ENCODE measurements at regions not wholly inside any gene's neighbourhood (a gene's known extent, or its start where the extent isn't known, plus 50 kb on each side); places are given as distances from the start of the nearest gene placed in this dataset.

DNA sequence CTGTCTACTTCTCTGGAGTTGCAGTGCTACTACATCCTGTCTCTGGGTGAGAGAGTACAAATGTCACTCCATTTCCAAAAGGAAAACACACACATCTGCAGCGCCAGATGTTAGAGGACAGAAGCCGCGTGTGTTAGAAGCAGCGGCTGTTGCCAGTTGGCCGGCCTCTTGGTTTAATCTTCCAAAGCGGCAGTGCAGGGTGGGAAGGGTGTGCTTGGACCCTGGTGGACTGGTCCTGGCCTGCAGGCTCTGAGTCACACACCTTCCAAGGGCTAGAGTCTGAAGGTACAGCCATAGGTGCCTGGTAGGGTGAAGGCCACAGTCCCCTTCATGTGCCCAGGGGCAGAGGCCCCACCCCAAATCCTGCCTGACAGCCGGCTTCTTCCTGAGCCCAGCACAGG lies 99.8 kb downstream of the CTTN start:
- no CpG with 5 or more reads among the region's 7 CpGs for WGBS (ENCODE audit: extremely low coverage, insufficient read length, low lambda C conversion rate)
- no peaks in the 10 kb centered on the region for H3K27me3 ChIP-seq (ENCODE audit: insufficient read depth, low read length)
- no peaks in the 10 kb centered on the region for H3K9me3 ChIP-seq (ENCODE audit: control insufficient read depth, low read depth, low read length)
- no peak for DNase-seq
- Mint-ChIP-seq H3K27ac (no peak overlapping the region), H3K4me1 (peaks cover 7 to 18% of the 10 kb centered on the region in 2 experiments), H3K36me3 (ENCODE audit: insufficient read depth in 1 of 3, low read depth in 3 of 3) (peaks cover 0 to 18% (median 0%) of the 10 kb centered on the region in 3 experiments; a peak in 5 of 7 replicates), H3K4me3 (no peak overlapping the region), H3K9me3 (no peaks in the 10 kb centered on the region), H3K27me3 (ENCODE audit: low read depth) (no peaks in the 10 kb centered on the region)
- H3T11ph ChIP-seq (ENCODE audit: low read length), result no peak overlapping the region
- H4K20me1 ChIP-seq (ENCODE audit: control insufficient read depth, insufficient read depth, insufficient read length), result no peaks in the 10 kb centered on the region
- H3K79me1 ChIP-seq (ENCODE audit: insufficient read depth, low read depth, low read length, poor library complexity, severe bottlenecking), result no peaks in the 10 kb centered on the region
- H3K79me2 ChIP-seq (ENCODE audit: insufficient read depth, low read length), result no peaks in the 10 kb centered on the region
- no peak overlapping the region for H3K27ac ChIP-seq (ENCODE audit: insufficient read length, low read depth, low read length)
- no peak overlapping the region for H2BK20ac ChIP-seq (ENCODE audit: low read depth, low read length, poor library complexity, severe bottlenecking)
- no peak overlapping the region for H4K5ac ChIP-seq (ENCODE audit: insufficient read length, low read depth, low read length)
- no peak overlapping the region for H3K56ac ChIP-seq (ENCODE audit: insufficient read length, low read depth, low read length)
- no peak for TF ChIP-seq CTCF (conservative IDR thresholded peaks at IDR 0.05)
- H3K23me2 ChIP-seq (ENCODE audit: insufficient read length, low read depth, low read length, poor library complexity, severe bottlenecking), result no peaks in the 10 kb centered on the region
- no peak overlapping the region for H4K8ac ChIP-seq (replicated peaks; ENCODE audit: insufficient read length, low read depth, low read length)
- H3K4ac ChIP-seq (ENCODE audit: low read depth, low read length), result no peak overlapping the region
- no peaks in the 10 kb centered on the region for H3K4me1 ChIP-seq (ENCODE audit: insufficient read depth, low read length)
- H3K18ac ChIP-seq (ENCODE audit: insufficient read length, low read depth, low read length), result no peak overlapping the region
- H2BK5ac ChIP-seq (ENCODE audit: insufficient read length, low read length), result no peak overlapping the region
- no peak overlapping the region for H2AK5ac ChIP-seq (ENCODE audit: insufficient read length, low read length)
- H2AFZ ChIP-seq (ENCODE audit: low read length), result no peak overlapping the region
- H2BK12ac ChIP-seq (ENCODE audit: insufficient read length, low read depth, low read length), result no peak overlapping the region
- H2BK120ac ChIP-seq (ENCODE audit: low read depth, low read length, poor library complexity, severe bottlenecking), result no peak overlapping the region
- H4K91ac ChIP-seq (ENCODE audit: insufficient read length, low read depth, low read length), result no peak overlapping the region
- no peak overlapping the region for H3K23ac ChIP-seq (ENCODE audit: insufficient read length, low read depth, low read length)
- no peak overlapping the region for H3K4me2 ChIP-seq (ENCODE audit: insufficient read depth, insufficient read length, low read length)
- H2BK15ac ChIP-seq (ENCODE audit: low read depth, low read length), result no peak overlapping the region
- H3K14ac ChIP-seq (ENCODE audit: insufficient read depth, low read length), result no peak overlapping the region
- no peak overlapping the region for H3K9ac ChIP-seq (ENCODE audit: extremely low read depth, insufficient read length, low read length)
